ENCODE measurements at regions not wholly inside any gene's neighbourhood (a gene's known extent, or its start where the extent isn't known, plus 50 kb on each side); places are given as distances from the start of the nearest gene placed in this dataset.

DNA sequence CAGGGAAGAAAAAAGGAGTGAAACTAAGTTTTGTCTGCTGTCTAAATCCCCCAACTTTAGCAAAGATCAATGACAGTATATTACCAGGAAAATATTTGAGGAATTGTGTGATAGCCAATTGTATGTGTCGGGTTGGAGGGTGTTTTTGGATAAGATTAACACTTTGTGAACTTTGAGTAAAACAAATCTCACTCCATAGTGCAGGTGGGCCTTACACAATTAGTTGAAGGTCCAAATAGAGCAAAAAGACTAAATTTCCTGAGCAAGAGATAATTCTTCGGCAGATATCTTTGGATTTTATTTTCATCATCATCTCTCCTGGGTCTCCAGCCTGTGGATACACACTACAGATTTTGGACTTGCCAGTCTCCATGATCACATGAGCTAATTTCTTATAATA is 152.8 kb upstream of the CWC22 start:
- no peak for DNase-seq

DNA sequence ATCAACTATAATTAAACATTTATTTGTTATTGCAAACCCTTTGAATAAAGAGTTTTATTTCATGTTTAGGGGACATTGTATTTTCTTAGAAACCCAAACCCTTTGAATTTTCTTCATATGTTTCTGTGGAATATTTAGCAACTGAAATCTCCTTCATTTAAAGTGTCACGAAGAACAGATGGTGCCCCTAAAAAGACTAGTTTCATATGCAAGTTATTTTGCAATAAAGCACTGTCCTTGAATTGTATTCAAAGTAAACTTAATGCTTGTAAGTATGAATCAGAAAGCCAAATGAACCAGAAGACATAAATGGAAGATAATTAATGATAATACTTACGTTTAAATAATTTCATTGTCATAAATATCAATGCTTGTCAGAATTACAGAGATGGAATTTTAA is 151.9 kb upstream of the CWC22 start:
- DNase-seq = no peak

DNA sequence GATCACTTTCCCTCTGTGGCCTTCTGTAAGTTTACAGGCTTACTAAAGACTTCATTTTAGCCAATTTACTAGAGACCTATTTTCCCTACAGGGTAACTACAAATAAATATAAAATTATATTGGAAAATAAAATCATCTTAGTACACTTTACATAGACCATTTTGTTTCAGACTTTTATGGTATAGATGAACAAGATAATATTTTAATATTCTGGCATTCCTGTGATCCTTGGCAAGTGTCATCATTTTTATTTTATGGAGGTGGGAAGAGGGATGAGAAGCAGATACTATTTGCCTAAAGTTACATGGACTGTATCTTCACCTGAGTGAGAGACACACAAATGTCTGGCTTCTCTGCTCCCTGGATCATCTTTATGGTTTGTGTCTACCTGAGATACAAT is 149.6 kb upstream of the CWC22 start:
- DNase-seq = no peak

DNA sequence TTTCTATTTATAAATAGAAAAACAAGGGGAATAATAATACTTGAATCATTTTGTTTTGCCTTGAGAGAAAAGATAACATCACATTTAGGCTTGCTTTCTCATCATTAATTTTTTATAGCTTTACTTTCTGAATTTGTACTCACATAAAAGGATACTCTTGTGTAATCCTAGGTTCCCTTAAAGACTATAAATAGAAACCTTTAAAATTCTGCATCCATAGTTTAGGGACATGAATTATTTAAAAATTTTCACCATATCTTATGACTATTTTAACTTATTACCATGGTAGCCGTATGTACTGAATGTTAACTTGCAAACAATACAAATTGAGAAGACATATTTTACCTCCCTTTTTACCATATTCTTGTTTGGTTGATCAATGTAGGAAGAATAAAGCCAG is 143.5 kb upstream of the CWC22 start:
- no peak for DNase-seq

DNA sequence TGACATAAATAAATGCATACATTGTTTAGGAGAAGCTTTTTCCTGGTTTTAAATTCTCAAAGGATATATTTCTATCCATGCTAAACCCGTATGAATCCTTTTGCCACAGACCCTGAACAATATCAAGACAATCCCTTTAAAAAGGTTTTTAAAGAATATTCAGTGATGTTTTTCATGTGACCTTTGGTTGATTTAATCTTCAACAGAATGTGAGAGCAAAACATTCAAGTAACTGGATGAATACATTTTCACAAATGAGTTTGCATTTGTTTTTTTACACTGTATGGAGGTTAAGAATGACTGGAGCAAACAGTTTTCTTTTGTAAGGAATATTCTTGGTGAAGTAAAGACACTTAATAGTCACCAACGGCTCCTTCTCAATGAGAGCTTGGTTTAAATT is 139.4 kb upstream of the CWC22 start:
- DNase-seq = no peak

DNA sequence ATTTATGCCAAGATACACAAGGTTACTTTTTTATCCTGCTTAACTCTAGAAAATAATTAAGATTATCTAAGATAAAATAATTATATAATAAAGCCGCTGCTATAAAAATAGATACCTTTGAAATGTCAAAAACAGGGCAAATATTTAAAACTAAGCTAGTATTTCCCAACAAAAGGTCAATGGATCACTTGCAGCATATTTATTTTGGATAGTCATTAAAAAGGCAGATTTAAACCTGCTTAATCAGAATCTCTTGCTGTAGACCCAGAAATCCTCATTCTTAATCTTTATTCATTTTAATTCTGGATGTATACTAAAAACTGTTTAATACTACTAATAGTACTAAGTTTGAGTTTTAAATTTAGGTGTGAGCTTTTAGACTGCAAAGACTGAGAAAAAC is 139.0 kb upstream of the CWC22 start:
- DNase-seq = no peak

DNA sequence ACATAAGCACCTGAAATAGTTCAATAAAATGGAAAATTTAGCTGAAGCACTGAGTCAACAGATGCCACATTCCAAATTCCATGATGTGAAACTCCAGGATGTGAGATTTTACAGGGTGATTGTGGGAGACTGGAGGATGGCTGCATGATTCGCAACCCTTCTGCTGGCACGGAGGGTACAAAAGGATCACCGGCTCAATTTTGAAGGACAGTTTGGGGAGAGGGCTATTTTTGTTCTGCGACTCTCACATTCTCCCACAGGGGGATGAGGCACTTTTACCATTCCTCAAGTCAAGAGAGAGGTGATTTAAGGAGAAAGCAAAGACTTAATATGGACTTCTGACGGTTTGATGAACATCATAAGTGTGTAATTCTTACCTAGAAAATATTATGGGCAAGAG is 138.1 kb upstream of the CWC22 start:
- DNase-seq = no peak

DNA sequence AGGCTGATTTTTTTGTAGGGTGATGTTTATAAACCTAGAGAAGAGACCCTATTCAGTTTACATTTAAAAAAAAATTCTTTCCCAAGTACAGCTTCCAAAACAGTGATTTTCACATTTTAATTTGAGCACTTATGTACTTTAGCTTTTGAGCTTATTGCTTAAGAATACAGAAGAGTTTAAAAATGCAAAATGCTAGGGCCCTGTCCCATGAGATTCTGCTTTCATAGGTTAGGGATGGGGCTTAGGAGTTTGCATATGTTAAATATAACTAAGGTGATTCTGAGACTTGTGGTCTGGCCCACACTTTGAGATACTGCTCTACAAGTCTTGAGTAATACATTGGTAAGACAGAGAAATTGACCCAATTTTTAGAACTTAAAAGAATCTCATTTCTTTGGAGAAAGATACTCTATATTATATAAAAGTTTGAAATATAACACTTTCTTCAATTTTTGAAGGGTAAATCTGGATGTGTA is 137.3 kb upstream of the CWC22 start:
- no peak for DNase-seq

DNA sequence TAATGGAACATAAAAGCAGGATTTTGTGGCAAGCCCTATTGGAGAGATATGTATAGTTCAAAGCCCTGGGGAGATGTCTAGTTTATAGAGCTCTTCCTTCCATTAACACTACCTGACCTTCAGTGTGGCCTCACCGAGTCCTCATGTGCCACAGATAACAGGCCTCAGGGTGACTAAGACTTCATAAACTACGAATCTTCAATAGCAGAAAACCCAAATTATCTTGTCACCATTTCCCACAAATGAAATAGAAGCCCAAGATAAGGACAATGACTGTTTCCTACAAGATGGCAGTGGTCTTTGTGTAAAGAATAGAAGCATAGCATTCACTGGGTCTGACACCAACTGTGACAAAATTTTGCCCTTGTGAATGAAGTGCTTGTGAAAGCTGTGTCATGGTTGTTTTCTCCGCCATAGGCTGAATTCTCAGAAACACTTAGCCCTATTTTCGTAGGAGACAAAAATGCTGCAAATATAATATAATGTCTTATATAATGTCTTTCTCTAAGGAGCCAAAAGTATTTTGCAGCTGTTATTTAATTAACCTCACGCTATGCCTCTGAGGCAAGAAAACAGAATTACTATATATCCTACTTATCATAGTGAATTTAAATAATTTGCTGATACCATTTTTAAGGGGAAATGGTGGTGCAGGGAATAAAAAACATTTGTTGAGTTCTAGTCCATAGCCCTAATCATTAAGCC is 136.7 kb upstream of the CWC22 start:
- DNase-seq = no peak

DNA sequence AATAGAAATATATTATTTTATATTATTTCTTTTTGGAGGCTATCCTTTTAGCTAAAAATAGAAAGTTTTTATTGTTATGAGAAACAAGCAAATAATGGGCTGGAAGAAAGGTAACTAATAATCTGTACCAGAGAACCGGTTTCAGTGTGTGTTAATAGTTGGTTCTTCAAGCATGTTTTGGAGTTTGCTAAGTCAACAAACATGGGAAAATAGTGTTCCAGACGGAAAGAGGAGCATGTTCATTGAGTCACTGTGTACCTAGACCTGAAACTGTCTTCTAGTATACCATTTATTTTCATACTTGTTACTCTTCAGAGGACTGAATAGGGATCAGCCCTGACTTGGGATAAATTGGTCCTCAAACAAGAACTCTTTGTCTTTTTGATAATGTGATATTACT is 134.5 kb upstream of the CWC22 start:
- no peak for DNase-seq

DNA sequence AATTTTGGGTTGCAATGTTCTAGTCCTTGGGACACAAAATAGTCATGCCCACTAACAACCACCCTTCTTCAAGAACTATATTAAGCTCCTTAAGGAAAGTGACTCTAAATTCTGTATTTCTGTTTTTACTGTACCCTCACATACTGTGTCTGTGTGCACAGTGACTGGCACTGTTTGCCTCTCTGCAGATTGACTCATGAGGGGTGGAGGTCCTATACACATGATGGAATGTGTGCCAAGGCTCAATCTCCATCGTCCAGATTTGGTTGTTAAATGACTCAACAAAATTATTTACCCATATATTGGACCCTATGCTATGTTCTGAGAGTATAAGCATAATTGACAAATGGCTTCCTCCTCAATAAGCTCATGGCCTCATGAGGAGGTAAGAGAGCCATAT is 126.6 kb upstream of the CWC22 start:
- no peak for DNase-seq

DNA sequence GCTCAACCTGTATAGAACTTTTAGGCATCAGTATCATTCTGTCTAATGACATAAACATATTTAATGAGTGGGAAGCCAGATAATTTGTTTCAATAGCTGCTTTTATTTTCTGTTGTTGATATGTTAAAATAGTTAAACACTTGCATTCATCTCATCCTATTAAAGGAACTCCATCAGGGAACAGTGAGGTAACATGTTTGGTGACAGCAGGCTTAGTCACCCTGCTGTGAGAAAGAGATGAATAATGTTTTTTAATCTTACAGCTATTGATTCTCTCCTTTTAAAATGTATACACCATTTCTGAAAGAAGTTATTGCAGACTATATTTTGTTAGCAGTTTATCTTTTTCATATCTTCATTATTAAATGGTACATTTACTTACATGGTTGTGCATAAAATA is 123.3 kb upstream of the CWC22 start:
- DNase-seq = no peak

DNA sequence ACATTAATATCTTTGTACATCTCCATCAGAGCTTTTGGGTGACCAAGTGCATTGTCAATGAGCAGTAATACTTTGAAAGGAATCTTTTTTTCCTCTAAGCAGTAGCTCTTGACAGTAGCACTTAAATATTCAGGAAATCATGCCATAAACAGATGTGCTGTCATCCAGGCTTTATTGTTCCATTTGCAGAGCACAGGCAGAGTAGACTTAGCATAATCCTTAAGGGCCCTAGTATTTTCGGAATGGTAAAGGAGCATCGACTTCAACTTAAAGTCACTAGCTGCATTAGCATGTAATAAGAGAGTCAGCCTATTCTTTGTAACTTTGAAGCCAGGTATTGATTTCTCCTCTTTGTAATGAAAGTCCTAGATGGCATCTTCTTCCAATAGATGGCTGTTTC is 121.8 kb upstream of the CWC22 start:
- no peak for DNase-seq

DNA sequence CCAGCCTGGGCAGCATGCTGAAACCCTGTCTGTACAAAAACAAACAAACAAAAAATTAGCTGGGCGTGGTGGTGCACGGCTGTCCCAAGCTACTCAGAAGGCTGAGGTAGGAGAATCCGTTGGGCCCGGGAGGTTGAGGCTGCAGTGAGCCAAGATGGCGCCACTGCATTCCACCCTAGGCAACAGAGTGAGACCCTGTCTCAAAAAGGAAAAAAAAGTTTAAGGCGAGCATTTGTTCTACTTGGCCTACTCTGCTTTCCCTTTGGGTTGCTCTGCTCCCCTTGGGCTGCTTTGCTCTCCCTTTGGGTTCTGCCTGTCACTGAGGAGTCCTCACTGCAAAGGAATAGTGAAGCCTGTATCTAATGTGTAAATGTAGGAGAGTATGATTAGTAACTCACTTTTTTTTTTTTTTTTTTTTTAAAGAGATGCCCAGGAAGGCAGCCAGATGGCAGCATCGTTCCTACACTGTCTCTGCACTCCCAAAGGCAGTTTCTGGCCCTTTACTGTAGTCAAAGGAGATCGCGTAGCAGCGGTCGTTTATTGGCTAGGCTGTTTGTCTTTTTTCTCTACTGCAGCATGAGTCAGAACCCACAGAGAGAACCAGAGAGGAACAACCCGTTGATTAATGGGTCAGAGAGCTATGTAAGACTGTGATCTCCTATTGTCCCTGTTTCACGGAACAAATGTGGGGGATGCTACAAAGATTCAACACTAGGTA is 118.3 kb upstream of the CWC22 start:
- DNase-seq = peak in 53 of 58 donors; percentile 5 to 75 (median 41)

DNA sequence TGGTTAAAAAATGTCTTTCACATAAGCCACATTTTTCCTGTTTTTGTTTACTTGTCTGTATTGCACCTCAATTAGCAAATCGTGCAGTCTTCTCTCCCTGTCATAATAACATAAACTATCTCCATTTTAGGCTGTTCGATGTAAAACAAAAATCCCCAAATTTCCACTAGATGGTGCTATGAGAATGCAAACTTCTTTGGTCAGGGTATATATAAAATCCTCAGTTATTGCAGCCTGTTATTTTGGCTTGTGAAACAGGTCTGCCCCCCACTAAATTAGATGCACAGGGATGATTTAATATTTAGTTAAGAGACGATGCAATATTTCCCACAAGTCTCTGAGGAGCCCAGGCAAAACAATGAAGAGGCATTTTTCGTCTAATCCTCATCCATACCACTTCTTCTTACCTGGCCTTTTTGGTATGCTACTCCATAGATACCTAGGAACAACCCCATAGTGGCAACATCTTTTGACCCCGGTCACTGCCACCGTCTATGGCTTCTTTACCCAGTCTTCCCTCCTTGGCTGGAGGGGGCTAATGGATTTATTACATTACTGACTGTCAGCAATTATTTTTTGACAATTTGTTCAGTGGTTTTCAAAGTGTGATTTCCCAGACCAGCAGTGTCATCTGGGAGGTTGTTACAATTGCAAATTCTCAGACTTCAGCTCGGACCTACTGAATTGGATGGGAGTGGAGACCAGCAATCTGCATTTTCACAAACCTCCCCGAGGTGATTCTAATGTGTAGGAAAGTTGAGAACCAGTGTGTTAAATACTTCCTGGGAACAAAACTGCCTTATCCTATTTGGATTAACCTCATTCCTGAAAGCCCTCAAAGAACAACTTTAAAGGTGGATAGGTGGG is 117.4 kb upstream of the CWC22 start:
- DNase-seq = peak in 3 of 58 donors; percentile 1 to 55 (median 34)

DNA sequence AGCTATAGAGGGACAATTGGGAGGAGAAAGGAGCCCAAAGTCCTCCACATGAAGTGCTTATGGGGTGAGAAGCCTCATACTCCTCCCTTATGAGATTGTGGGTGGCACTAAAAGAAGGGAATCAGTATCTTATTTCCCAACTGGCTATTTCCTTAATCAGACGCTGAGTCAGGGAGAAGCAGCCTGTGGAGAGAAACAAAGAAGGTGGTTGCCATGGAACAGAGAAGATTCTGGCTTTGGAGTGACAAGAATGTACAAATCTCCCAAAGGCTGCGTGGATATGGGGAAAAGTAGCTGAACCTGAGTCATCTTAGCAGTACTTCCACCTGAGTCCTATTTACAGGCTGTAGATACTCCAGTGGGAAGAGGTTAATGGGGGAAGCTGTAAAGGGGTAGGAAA is 115.8 kb upstream of the CWC22 start:
- DNase-seq = no peak

DNA sequence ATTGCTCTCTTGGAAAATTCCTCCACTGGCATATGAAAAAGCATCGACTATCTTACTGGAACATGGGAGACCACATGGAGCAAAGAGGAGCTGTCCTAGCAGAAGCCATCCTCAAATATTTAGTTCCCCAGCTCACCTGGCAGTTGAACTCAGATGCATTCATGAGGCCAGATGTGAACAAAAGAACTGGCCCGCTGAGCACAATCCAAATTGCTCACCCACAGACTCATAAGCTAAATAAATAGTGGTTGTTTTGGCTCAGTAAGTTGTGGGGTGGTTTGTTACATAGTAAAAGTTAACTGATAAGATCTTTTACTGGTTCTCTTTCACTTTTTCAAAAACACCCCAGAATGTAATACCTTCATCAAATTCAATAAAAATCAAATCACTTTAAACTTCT is 108.6 kb upstream of the CWC22 start:
- DNase-seq = no peak

DNA sequence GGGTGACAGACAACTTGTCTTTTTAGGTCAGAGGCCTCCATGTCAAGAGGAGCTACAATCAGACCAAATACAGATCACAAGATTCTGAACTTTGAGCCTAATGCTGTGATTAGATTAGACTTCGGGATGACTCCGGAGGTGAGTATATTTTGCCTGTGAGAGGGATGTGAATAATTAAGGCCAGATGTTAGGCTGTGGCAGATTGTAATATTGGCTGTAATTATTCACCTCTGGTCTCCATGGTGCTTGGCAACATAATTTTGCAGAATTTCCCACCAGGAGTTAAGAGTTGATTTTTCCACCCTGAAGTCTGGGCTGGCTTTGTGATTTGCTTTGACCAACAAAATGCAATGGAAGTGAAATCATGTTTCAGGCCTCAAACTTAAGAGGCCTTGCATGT is 108.2 kb upstream of the CWC22 start:
- DNase-seq = no peak

DNA sequence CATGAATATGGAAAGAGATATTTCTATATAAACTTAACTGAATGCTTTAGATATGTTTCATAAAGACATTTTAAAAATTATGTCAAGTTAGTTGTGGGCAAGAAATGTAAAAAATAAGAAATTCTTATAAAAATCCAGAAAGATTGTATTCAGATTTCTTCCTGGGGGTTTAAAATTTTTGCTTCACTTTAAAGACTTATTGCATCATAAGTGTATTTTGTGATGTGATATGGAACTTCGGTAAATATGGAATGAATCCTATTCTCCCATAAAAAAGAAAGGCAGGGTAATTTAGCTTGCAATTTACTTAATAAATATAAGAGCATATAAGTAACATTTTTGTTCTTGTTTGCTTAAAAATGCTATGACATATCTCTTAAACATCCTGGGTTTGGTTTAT is 104.8 kb upstream of the CWC22 start:
- no peak for DNase-seq

DNA sequence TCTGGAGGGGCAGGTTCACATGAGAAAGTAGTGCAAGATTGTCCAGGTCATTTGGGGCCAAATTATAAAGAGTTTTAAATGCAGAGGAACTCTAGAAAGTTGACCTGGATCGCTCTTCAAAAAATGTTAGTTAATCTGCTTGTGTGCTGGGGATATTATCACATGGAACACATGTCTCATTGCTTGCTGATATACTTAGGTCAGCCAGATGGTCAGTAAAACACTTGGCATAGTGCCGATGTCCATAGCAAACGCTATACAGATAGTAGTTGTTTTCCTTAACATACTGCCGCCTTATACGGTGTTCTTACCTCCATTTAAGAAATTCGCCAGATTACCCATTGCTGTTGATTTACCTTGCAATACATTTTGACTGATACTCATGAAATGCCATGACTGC is 103.4 kb upstream of the CWC22 start:
- DNase-seq = no peak

DNA sequence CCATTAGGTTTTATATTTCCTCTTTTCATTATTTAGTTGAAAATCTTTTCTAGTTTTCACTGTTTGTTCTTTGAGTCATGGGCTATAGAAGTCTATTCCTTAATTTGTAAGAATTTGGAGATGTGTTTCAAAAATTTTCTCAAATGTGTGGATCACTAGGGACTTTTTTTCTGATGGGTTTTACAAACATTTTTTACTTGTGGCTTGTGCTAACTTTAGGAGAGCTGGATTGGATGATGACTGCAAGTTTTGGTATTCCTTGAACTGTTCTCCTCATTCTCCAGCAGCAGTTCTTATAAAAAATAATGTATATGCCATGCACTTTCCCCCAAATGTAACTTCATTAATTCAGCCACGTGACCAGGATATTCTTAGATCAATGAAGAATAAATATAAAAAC is 94.7 kb upstream of the CWC22 start:
- no peak for DNase-seq

DNA sequence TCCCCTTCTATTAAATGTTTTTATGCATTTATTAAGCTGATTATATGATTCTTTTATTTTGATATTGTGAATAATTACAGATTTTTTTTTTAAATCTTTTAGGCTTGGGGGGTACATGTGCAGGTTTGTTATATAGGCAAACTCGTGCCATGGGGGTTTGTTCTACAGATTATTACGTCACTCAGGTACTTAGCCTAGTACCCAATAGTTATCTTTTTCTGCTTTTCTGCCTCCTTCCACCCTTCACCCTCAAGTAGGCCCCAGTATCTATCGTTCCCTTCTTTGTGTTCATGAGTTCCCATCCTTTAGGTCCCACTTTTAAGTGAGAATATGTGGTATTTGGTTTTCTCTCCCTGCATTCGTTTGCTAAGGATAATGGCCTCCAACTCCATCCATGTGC is 92.2 kb upstream of the CWC22 start:
- no peak for DNase-seq

All from anterior cingulate cortex (tissue), 58 donors.